ENCODE measurements at regions not wholly inside any gene's neighbourhood (a gene's known extent, or its start where the extent isn't known, plus 50 kb on each side); places are given as distances from the start of the nearest gene placed in this dataset.

GRCh38 chr2:2706306-2706705 is 375.2 kb upstream of the MYT1L start:
- TF ChIP-seq, protein P1, sequence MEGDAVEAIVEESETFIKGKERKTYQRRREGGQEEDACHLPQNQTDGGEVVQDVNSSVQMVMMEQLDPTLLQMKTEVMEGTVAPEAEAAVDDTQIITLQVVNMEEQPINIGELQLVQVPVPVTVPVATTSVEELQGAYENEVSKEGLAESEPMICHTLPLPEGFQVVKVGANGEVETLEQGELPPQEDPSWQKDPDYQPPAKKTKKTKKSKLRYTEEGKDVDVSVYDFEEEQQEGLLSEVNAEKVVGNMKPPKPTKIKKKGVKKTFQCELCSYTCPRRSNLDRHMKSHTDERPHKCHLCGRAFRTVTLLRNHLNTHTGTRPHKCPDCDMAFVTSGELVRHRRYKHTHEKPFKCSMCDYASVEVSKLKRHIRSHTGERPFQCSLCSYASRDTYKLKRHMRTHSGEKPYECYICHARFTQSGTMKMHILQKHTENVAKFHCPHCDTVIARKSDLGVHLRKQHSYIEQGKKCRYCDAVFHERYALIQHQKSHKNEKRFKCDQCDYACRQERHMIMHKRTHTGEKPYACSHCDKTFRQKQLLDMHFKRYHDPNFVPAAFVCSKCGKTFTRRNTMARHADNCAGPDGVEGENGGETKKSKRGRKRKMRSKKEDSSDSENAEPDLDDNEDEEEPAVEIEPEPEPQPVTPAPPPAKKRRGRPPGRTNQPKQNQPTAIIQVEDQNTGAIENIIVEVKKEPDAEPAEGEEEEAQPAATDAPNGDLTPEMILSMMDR (IDR thresholded peaks at IDR 0.05; ENCODE audit: low read length), result no peak
- no peak for TF ChIP-seq EZH2 (IDR thresholded peaks at IDR 0.05; ENCODE audit: borderline replicate concordance, low read length)
